ENCODE measurements at regions not wholly inside any gene's neighbourhood (a gene's known extent, or its start where the extent isn't known, plus 50 kb on each side); places are given as distances from the start of the nearest gene placed in this dataset.
A peak's percentile ranks its signal among the peaks of the same experiment; 100 is the strongest.

DNA sequence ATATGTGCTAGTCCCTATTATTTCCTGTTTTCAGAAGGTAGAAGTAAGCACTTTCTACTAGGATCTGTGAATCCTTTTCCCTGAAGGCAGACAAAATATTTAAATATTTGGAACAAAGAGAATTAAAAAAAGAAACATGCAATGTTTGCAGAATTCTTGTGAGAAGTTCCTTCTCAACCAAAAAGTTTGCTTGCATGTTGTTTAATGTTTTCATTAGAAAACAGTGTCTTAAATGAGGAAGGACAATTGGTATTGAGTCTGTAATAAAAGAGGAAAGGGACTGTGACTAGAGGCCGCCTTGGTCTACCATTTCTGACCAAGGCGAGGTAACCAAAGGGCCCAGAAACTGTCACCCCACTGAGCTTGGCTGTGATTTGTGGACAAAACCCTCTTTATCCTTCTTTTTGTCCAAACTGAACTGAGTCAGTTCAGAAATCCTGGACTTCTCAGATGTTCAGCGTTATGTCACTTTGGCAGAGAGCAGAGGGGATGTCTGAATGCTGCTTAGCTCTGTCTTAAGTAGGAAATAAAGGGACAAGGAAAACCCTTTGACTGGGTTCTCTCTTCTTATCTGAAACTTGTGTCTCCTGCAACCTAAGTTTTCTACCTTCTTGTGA is 129.8 kb upstream of the CPM start:
- DNase-seq (ENCODE audit: low spot score) = no peak

DNA sequence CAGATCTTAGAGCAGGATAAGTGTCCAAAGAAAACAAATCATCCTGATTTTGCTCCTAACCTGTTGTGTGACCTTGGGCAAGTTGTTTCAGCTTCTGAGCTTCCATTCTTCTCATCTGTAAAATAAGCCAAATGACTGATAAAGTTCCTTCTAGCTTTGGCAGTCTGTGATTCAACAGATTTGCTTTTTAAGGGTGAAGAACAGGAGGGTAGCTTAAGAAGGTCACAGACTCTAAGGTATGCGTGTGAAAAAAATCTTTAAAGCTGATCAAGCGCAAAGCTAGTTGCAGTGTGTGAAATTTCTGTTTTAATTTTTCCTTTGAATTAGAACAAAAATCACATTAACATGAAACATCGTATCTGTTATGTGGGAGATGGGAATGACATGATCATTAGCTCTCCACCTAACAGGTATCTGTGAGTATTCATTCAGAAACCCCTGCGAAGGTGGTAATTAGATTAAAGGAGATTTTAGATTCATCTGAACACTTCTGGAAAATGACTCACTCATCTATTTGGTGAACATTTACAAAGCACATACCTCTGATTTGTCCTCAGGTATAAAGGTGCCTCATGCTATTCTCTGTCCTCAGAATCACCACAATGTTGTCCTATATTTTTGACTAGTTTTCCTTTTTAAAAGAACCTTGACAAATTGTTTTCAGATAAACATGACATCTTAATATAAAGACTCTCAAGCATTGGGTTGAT is 131.9 kb upstream of the CPM start:
- no peak for DNase-seq (ENCODE audit: low spot score)

DNA sequence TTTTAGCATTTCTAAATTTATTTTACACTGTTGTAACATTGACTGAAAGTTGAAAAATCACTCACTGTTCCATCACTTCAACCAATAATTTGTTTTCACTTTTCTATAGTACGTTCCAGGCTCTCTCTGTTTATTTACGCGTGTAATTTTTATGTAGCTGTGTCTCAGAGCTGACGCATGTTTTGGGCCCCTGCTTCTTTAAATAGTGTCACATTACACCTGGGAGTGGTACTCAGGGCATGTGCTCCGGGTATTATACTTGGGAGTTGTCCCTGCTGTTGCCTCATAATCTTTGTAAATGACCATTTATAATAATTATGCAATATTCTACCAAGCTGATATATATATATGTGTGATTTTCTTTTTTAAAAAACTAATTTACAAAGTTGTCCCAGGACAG is 132.8 kb upstream of the CPM start:
- no peak for DNase-seq (ENCODE audit: low spot score)

DNA sequence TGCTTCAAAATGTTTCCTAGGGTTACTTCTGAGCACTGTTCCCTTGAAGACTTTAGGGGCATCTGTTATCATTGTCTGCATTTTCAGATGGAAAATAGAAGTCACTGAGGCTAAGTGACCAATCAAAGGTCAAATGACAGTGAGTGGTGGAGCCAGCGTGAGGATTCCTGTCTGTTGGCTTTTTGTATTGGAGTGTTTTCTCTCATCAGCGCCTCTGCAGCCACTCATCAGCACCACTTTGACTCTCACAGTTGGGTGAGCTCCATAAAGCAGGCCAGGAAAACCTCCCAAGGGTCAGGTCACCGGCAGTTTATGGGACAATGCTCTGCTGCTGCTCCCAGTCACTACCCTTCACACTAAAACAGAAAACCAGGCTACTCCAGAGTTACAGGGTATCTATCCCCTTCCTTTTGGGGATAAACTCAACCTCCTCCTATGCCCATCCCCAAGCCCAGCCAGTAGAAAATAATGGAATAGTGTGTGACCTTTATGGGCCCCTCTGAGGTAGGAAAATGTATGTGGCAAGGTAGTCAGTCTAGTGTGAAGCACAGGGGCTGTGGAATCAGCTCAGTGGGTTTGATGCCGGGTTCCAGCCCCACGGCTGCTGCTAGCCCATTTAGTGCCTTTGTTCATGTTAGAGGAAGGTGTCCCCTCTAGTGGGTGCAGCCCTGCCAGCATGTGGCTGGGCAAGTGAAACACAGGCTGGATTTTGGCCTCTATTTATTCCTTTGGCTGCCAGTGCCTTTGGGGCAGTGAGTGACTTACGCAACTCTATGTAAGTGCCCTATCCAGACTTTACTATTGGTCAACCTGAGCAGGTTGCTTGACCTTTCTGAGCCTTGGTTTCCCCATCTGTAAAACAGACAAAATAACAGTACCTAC is 133.8 kb upstream of the CPM start:
- DNase-seq (ENCODE audit: low spot score) = no peak

DNA sequence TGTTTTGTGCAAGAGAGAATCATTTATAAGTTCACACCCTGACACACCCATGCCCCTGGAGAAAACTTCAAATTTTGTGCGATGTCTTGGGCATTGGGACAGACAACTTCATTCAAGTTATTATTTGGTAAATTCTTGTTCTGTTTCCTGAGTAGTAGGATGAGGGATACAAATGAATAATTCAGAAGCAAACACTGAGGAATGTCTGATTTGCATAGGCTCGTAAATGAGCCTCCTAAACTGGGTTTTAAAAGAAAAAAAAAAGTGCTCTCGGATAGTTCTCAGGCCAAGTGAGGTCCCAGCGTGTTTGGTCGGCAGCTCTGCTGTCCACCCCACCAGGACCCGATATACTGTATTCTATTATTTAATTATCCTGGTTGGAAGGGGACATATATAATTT is 134.7 kb upstream of the CPM start:
- no peak for DNase-seq (ENCODE audit: low spot score)

DNA sequence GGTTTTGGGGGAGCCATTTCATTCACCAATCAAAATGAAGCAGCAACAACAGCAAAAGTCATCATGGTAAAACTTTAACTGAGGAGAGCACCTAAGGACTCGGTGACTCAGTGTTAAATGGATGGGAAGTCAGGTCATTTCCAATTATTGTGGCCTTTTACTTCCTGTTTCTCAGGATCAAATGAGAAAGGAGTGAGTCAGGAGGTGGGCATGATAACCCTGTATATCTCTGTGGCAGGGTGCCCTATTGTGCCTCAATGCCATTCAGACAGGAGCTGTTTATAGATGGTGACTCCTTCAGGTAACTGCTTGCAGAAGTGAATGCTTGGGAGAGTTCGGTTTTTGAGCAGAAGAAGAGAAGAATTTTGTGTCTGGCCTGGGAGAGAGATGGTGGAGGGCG is 135.5 kb upstream of the CPM start:
- no peak for DNase-seq (ENCODE audit: low spot score)

DNA sequence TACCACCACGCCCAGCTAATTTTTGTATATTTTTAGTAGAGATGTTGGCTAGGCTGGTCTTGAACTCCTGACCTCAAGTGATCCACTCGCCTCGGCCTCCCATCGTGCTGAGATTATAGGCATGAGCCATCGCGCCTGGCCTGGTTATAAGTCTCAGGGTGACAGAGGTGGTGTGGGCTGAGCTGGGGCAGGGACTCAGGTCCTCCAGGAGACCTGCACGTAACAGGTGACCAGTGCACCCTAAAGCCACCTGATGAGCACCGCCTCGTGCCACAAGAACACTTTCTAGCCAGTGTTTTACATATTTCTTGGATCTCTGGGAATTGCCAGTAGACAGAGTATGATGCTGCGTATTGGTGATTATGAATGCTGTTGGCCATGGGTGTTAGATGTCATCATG is 136.5 kb upstream of the CPM start:
- no peak for DNase-seq (ENCODE audit: low spot score)

DNA sequence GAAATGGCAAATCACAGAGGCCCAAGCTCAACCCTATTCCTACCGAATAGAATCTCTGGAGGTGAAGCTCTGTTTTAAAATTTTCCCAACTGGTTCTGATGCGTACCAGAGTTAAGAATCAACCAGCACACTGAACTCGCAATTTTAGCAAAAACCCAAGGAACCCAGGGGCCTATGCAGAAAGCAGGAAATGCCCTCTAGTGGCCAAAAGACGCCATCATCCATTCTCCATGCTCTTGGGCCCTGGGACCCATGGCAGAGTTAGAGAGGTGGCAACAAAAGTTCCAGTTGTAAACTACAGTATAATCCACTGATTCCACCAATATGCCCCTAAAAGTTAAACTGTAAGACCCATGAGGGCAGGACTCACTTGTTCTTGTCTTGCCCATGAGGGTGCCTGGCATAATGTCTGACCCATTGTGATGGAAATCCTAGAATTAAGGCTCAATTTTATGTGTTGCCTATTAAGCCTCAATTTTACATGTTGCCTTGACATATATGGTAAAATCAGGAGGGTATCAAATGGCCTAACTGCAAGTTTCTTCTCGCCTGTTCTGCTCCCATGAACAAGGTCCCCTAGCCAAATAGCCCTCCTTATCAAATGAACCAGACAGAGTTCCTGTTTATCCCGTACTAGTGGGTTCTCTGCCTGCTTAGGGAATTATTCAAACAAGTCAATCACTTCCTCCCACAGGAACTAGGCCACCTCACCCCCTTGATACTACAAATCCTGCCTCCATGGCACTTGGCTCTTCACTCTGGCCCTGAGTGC is 137.5 kb upstream of the CPM start:
- peak; percentile 75 for DNase-seq (ENCODE audit: low spot score)

DNA sequence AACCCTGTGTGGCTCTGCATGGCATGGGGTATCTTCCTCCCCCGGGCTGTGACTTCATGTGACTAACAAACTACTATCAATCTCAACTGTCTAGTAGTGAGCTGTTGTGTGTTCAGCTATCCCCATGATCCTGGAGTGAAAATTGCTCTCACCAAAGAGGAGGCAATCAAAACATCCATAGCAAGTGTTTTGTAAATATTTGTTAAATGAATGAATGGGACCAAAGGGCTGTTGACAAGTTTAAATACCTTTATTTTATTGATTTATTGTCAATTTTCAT is 138.1 kb upstream of the CPM start:
- DNase-seq (ENCODE audit: low spot score) = no peak

DNA sequence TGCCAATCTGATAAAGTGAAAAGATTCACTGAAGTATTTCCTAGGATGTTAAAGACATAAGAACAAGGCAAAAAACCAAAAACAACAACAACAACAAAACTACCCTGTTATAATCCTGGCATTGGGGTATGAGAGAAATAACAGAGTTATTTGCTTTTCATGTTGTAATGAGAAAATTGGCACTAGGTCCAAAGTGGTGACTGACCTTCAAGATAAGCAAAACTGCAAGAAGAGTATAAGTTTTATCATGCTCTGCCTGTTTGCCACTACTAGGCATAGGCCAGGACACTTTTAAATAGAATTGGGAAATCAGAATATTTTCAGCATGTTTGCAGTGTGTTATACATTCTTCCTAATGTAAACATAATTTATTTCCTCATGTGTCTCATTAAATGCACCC is 140.1 kb upstream of the CPM start:
- DNase-seq (ENCODE audit: low spot score) = no peak

DNA sequence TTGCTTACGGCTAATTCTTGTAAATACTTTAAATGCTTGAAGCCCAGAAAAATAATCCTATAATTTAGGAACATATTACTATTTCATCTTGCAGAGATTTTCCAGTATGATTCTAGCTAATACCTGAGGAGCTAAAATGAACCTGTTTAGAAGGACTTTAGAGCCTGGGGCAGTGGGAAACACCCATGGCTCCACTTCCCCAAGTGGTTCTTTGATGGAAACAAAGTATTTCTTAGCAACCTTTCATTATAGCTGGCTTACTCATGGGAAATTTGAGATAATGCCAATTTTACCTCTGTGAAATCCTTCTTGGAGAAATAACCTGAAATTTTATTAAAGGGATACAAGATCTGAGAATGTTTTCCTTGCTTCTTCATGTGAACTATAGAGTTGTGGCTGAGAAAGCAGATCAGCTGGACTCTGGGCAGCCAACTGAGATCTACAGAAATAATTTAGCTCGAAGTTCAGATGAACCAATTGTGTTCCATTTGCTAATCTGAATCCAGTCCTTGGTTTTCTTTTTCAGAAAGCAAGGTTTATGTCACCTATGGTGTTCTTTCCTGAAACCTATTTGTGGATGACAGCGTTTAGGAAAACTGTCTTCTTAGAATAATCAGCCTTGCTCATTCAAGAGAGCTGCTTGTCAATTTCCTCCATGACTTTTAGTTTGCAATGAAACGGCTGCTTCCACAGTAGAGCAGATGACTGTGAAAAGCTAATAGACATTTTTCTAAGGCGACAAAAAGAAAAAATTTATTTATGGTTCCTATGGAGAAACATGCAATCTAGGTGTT is 141.8 kb upstream of the CPM start:
- no peak for DNase-seq (ENCODE audit: low spot score)

DNA sequence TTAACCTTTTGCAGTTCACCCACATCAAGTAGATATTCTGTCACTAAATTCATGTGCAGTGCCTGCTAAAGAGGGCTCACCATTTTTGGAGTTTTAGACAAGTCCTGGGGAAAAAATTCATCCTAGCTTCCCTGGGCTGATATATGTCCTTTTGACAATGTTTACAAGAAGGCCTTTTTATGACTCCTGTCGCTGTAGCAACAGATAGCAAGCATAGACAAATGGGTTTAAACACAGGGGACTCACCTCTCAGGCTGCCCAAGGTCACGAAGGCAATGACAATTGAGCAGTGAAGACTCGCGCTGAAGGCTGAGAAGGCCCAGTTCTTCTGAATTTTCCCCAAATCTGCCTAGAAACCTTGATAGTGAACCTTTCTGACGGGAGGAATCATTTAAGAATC is 150.7 kb upstream of the CPM start:
- DNase-seq (ENCODE audit: low spot score) = no peak

DNA sequence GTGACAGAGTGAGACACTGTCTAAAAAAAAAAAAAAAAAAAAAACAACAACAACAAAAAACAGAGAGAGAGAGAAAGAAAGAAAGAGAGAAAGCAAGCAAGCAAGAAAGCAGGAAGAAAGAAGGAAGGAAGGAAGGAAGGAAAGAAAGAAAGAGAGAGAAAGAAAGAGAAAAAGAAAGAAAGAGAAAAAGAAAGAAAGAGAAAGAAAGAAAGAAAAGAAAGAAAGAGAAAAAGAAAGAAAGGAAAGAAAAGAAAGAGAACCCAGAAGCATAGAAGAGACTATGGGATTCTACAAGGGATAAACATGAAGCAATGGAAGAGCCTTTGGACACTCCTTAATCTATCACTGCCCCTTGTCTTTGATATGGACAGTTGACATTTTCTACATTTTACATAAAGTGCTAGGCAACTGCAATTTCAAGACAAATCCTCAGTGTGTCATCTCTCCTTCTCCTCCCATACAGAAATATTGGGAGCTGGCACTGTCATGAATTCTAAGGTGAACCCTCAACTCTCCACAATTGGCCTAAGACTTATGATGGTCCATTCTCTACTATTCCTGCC is 151.9 kb upstream of the CPM start:
- no peak for DNase-seq (ENCODE audit: low spot score)

DNA sequence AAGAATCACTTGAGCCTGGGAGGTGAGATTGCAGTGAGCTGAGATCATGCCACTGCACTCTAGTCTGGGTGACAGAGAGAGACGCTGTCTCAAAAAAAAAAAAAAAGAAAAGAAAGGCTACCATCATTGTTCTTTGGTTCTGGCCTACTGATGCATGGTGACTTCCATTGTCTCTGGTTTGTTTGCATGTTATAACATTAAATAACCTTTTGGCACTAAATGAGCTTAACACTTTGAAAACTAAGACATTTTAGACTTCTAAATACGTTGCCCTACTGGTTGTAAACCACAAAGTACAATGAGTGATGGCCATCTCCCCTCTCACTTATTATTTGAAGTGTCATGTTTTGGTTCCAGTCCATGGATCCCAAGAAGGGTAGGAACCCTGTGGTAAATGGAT is 152.9 kb upstream of the CPM start:
- DNase-seq (ENCODE audit: low spot score) = no peak

DNA sequence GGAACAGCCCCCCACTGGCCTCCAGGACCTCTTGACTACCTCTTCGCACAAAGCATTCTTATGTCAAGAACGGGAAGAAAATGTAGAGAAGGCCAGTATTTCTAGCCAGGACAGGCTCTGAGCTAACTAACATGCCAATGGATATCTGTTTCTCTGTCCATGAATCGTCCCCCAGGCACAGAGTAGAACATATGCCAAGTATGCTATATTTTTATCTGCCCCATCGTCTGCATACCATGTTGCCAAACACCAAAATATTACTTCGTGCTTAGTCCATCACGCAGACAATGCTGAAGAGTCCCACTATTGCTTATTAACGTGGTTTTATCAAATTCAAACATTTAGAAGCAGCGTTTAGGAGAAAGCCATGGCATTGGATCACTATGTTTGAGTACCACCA is 151.4 kb upstream of the CPSF6 start:
- no peak for DNase-seq (ENCODE audit: low spot score)

DNA sequence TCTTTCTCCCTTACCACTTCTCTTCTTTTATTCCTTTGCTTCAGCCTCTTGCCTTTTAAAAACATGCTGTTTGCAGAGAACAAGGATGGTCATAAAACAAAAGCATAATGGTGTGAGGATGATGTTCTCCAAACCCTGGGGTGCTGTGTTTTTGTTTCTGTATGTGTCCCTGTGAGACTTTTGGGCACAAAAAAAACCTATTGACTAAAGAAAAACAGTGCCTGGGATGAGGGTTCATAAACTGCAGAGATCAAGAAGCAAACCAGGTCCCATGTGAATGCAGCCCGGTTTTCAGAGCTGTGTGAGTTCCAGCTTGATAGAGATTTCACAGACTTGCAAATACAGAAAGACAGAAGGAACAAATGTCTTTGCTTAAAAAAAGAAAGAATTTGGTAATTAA is 148.6 kb upstream of the CPSF6 start:
- no peak for DNase-seq (ENCODE audit: low spot score)

DNA sequence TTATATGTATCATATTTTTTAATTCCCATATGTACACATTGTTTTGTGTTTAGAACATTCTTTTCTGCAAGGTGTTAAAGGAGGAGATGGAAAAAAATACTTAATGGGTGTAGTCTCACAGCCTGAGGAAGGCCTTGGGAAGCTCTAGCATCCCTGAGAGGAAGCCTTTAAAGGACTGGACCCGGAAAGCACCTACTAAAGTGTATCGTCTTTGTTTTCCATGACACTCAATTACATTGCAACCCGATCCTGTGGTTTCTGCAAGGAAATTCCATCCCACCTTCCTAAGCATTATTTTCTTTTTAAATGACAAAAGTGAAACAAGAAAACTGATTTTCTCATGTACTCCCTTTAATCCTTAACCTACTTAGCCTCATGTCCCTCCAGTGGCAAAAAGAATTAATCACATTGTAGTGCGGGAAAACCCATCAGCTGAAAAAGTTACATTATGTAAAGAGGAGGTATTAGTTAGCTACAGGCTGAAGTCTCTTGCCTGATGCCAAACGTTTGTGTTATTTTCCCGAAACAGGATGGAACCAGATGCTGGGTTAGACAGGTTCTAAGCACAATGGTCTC is 147.8 kb upstream of the CPSF6 start:
- no peak for DNase-seq (ENCODE audit: low spot score)

DNA sequence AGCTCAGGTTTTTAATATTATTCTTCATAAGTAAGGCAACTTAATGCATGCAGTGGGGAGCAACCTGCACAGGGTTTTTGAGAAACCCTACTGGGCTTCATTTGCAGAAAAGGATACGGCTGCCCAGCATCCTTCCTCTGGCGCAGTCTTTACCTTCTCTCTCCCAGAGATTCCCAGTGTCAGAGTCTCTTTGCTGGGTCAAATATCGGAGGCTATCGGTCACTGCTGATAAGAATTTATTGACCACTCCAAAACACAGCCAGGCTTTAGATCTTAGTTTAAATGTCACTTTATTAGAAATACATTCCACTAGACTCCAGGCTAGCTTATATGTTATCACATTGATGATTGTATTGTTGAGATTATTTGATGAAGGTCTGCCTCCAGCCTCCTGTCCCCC is 147.2 kb upstream of the CPSF6 start:
- DNase-seq (ENCODE audit: low spot score) = no peak

DNA sequence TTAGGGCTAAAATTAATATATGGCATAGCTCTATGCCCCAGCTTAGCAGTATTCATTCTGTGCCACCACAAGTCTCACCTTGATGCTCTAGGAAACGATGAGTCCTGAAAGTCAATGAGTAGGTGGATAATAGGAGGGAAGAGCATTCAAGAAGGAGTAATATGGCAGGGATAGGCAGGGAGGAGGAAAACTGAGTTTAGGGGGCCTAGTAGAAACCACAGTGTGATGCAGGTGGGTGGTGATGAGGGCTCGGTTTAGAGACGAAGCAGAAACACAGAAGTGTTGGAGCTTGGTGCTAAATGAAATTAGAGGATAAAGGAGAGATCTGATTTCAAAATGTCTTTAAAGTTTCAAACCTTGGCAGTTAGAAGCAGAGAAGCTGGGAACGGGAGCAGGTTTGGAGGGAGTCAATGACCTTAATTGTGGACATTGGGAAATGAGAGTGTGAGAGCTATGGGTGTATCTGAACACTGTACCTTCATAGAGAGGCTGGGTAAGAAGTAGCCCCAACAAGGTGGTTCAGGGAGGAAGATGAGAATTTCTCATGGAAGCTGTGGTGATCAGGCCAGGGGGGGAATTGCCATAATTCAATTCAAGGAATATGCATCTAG is 144.7 kb upstream of the CPSF6 start:
- DNase-seq (ENCODE audit: low spot score) = no peak

DNA sequence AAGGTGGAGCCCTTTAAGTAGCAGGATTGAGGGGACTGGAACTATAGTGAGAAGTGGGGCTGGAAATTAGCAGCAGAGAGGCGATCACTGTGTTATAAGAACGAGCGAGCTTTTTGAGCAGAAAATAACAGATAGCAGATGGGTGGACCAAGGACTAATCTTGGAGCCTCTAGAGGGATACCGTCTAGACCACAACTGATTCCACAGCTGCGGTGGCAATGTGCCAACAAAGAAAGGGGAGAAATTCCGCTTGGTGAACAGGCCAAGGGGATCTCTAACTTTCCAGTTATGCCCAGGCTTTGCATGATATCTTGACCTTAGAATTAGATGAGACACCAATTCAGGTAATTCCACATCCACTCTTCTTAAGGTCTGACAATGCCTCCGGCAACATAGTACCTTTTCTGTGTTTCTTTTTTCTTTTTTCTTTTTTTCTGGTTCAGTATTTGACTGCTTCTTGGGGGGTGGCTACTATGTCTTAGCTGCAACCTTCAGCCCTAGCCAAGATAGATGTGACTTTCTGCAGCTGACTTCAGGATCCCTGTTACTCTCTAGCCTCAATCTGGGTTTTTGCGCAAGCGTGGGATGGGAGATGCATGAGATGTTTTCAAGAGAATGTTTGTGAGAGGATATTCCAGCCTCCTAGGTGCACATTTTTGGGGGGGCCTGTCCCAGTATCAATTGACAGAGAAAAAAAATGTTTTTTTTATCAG is 143.4 kb upstream of the CPSF6 start:
- DNase-seq (ENCODE audit: low spot score) = no peak

All from iPS-NIHi11 (cell line).